ENCODE measurements at regions not wholly inside any gene's neighbourhood (a gene's known extent, or its start where the extent isn't known, plus 50 kb on each side); places are given as distances from the start of the nearest gene placed in this dataset.

- H3K27me3 ChIP-seq (ENCODE audit: low read depth): no peaks in the 10 kb centered on the region
- no peak overlapping the region for H3K4me3 ChIP-seq
- no peaks in the 10 kb centered on the region for H3K36me3 ChIP-seq
- H3K9me3 ChIP-seq (replicated peaks): no peaks in the 10 kb centered on the region
- no peaks in the 10 kb centered on the region for H3K4me1 ChIP-seq
- intact Hi-C loops (cut with micrococcal nuclease): no loop called here
- no peak for TF ChIP-seq CTCF (IDR thresholded peaks at IDR 0.05; ENCODE audit: borderline replicate concordance)
- DNase-seq: no peak
- no peak overlapping the region for H3K27ac ChIP-seq (replicated peaks)
These were observed 87.2 kb upstream of the FRMD6 start for GRCh38 chr14:51564460-51564859.

- Histone ChIP-seq H3K4me3 (no peak overlapping the region), H3K27ac (replicated peaks) (no peak overlapping the region), H3K4me1 (no peaks in the 10 kb centered on the region), H3K27me3 (ENCODE audit: low read depth) (no peaks in the 10 kb centered on the region), H3K36me3 (no peaks in the 10 kb centered on the region), H3K9me3 (replicated peaks) (no peaks in the 10 kb centered on the region)
- no peak for TF ChIP-seq CTCF (IDR thresholded peaks at IDR 0.05; ENCODE audit: borderline replicate concordance)
- intact Hi-C loops (cut with micrococcal nuclease): no loop called here
- no peak for DNase-seq
These were observed 86.6 kb upstream of the FRMD6 start for GRCh38 chr14:51564986-51565604.

GRCh38 chr14:51566831-51567582 is 84.7 kb upstream of the FRMD6 start:
- H3K4me3 ChIP-seq: no peak overlapping the region
- no peaks in the 10 kb centered on the region for H3K36me3 ChIP-seq
- H3K27me3 ChIP-seq (ENCODE audit: low read depth): no peaks in the 10 kb centered on the region
- no peaks in the 10 kb centered on the region for H3K9me3 ChIP-seq (replicated peaks)
- TF ChIP-seq CTCF (IDR thresholded peaks at IDR 0.05; ENCODE audit: borderline replicate concordance): no peak
- H3K27ac ChIP-seq (replicated peaks): no peak overlapping the region
- no peak for DNase-seq
- no peaks in the 10 kb centered on the region for H3K4me1 ChIP-seq
- intact Hi-C loops (cut with micrococcal nuclease): no loop called here

- no peak overlapping the region for H3K27ac ChIP-seq (replicated peaks)
- H3K4me1 ChIP-seq: no peaks in the 10 kb centered on the region
- no peak for TF ChIP-seq CTCF (IDR thresholded peaks at IDR 0.05; ENCODE audit: borderline replicate concordance)
- no peak for DNase-seq
- H3K9me3 ChIP-seq (replicated peaks): no peaks in the 10 kb centered on the region
- H3K27me3 ChIP-seq (ENCODE audit: low read depth): no peaks in the 10 kb centered on the region
- no peaks in the 10 kb centered on the region for H3K36me3 ChIP-seq
- intact Hi-C loops (cut with micrococcal nuclease): no loop called here
- H3K4me3 ChIP-seq: no peak overlapping the region
These were observed 83.3 kb upstream of the FRMD6 start for GRCh38 chr14:51568366-51568765.

GRCh38 chr14:51573607-51574006 is 78.1 kb upstream of the FRMD6 start:
- H3K9me3 ChIP-seq (replicated peaks): no peaks in the 10 kb centered on the region
- no peaks in the 10 kb centered on the region for H3K27me3 ChIP-seq (ENCODE audit: low read depth)
- peaks cover 3% of the 10 kb centered on the region for H3K4me1 ChIP-seq
- H3K4me3 ChIP-seq: no peak overlapping the region
- no peak for TF ChIP-seq CTCF (IDR thresholded peaks at IDR 0.05; ENCODE audit: borderline replicate concordance)
- intact Hi-C loops (cut with micrococcal nuclease): no loop called here
- H3K36me3 ChIP-seq: no peaks in the 10 kb centered on the region
- H3K27ac ChIP-seq (replicated peaks): no peak overlapping the region
- no peak for DNase-seq

Measured in left ventricle myocardium inferior (tissue), 1 donor.